HG03342 (cell line): ENCODE measurements at regions not wholly inside any gene's neighbourhood (a gene's known extent, or its start where the extent isn't known, plus 50 kb on each side); places are given as distances from the start of the nearest gene placed in this dataset.
"Not testable (repeated sequence)": the region's sequence is repeated elsewhere in the genome, so short reads cannot be mapped to it uniquely, and the experiment has no call there.

ENCODE experiments used
- ATAC-seq: cut with Tn5 transposase; IDR thresholded peaks from one replicate; pipeline ENCODE4 v1.9.1; 2021; ENCODE audit warnings: mild to moderate bottlenecking, moderate library complexity; ENCODE audit not compliant: unreplicated experiment

DNA sequence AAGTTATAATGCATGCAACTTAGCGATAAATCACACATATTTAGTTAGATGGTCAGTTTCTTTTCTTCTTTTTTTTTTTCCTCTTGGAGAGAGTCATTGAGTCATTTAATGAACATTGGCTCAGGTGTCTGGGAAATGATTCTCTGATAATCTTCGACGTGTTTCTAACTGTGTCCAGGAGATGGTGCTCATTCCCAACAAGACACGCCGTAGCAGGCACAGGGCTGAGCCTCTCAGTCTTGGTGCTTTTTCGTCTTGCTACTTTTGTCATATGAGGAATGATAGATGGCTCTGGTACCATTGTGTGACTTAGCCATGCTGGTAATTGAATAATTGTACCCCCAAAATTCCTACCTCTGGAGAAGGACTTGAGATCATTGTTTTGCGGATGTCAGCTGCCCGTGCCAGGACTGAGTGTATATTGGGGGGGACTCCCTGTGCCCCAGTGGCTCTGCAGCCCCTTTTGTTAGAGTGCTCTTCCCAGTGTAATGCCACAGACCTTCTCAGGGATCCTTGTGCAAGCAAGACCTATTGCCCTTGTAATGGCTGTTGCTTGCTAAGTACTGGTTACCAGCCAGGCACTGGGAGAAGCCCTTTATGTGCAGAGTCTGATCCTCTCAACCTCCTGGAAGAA lies 107.6 kb upstream of the CYRIA start:
- ATAC-seq, result peak; percentile 67

GRCh38 chr2:16767789-16768476 lies 102.3 kb upstream of the CYRIA start:
- no peak for ATAC-seq

GRCh38 chr2:16765356-16765755 lies 99.7 kb upstream of the CYRIA start:
- ATAC-seq, result no peak

DNA sequence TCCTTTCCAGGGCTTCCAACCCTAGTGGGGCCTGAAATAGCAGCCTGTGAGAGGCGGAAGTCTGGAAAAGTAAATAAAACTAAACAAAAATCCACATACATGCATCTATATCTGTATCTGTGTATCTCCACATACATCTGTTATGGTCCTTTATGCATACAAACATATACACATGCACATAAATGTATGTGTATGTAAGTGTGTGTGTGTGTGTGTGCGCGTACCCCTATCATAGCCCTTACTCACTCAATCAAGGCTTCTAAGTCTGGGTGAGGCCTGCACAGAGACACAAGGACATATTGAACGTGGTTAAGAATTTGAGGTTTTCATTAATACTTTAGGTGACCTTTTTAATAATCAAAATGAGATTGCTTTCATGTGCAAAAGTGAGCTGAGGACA lies 98.9 kb upstream of the CYRIA start:
- no peak for ATAC-seq

DNA sequence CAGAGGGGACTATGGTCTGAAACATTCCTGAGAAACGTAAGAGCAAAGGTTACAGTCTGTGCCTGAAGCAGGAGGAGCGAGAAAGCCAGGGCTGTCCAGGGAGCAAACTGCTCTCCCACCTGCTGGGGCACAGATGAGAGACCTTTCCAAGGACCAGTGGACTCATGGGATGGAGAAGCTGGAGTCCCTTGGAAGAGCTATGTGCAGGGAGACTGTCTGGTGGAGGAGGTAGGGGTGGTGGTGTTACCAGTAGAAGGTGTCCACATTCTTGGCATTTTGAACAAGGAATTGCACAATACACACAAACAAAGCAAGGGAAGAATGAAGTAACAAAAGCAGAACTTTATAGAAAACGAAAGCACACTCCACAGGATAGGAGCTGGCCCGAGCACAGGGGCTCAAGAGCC lies 97.9 kb upstream of the CYRIA start:
- ATAC-seq, result no peak

- no peak for ATAC-seq
Measured at GRCh38 chr2:16763056-16763455, 97.4 kb upstream of the CYRIA start.

DNA sequence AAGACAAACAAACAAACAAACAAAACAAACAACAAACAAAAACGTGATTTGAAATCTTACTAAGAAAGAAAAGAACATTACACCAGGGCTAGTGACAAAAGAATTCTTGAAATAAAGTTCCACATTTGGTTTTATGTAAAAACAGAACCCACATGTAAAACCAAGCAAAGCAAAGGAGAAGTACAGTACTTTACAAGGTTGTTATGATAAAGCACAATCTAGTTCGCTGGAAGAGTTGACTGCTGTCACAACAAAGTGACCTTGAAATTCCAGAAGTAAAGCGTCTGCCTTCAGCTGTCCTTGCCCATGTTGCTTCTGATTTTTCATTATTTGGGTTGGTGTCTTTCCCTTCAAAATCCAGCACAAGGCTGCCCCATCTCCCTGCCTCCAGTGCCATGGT lies 94.8 kb upstream of the CYRIA start:
- no peak for ATAC-seq

DNA sequence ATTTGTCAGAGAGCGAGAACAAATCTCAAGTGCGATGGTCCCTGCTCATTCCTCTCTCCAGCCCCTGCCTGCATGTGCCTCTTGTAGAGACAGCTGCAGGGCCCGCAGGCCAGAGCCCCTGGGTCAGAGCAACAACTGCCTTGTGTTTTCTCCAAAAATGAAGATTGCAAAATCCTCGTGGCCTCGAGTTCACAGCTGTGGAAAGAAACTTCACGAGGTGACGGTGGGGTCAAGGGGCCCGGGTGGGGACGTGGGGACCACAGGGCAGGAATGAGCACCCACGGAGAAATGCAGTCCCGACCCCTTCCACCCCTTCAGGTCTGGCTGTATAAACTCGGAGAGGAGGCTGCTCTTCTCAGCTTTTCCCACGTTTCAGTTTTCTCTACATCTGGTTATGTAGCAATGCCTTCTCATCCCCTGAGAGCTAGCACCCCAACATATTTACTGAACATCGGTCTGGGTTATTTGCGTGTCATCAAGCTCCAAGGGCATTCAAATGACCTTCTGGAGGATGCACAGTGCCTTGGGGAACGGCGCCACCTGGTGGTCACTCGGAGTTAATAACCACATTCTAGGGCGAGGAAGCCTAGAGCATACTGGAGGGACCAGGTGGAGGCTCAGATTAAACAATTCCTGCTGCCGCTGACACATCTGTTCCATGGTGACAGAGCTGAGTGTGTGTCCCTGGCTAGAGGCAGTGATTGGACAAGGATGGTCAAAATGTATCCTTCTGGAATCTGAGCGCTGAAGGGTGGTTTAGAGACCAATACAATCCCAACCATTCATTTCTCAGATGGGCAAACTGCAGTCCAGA lies 91.4 kb upstream of the CYRIA start:
- ATAC-seq, result peak; percentile 94

DNA sequence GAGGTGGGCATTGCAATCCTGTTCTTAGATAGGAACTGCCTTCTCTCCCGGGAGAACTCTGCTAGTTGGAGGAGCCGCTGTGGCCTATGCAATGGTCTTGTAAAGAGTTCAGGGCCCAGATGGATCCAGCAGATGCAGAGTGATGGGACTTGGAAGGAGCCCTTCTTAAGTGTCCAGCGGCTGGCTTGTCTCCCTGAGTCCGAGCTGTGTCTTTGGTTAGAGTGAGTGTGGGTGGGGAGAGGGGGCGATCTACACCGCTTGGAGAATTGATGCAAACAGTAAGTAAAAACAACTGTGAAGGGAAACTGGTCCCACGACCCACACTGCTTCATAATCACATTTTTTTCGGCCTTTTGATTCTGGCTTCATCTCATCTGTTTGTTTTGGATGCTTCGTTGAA lies 89.8 kb upstream of the CYRIA start:
- ATAC-seq, result no peak

DNA sequence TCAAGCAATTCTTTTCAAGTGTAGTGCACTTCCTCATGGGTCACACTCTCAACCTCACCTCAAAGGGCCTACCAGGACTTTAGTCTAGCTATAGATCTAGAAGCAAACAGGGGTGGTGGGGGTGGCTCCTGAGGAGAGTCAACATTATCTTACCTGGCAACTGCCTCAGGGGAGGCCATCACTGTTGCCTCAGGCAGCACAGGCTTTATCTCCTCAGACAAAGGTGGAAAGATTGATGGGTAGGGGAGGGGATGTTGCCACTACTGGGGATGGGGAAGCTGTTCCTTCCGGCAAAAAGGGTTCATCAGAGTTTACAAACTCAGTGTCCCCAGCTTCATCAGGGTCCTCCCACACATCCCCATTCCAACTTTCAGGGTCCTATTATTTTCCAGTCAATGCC lies 87.4 kb upstream of the CYRIA start:
- not testable (repeated sequence) for ATAC-seq

DNA sequence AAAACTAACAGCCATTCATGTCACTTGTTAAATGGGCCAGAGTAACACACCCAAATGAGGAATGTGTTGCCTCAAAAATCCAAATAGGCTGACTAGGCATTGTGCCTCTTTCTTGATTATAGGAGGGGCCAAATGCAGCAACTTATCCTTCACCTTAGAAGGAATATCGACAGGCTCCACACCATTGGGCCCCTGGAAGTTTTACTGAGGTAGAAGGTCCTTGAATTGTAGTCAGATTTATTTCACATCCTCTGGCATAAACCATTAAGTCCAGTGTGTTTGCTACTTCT lies 85.2 kb upstream of the CYRIA start:
- not testable (repeated sequence) for ATAC-seq

DNA sequence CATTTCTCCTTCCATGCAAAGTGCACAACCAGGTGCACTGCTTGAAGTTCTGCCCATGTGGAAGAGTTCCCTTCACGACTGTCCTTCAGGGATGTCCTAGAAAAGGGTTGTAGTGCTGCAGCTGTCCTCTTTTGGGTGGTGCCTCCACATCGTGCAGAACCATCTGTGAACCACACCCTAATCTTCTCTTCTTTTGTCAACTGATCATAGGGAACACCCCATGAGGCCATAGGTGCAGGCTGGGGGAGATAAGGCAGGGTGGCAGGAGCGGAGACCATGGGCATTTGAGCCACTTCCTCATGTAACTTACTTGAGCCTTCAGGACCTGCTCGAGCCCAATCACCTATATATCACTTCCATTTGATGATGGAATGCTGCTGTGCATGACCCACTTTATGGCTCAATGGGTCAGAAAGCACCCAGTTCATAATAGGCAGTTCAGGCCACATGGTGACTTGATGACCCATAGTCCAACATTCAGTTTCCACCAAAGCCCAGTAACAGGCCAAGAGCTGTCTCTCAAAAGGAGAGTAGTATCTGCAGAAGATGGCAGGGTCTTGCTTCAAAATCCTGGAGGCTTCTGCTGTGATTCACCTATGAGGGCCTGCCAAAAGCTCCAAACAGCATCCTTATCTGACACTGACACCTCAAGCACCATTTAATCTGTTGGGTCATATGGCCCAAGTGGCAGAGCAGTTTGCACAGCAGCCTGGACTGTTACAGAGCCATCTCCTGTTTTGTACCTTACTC lies 84.7 kb upstream of the CYRIA start:
- no peak for ATAC-seq

DNA sequence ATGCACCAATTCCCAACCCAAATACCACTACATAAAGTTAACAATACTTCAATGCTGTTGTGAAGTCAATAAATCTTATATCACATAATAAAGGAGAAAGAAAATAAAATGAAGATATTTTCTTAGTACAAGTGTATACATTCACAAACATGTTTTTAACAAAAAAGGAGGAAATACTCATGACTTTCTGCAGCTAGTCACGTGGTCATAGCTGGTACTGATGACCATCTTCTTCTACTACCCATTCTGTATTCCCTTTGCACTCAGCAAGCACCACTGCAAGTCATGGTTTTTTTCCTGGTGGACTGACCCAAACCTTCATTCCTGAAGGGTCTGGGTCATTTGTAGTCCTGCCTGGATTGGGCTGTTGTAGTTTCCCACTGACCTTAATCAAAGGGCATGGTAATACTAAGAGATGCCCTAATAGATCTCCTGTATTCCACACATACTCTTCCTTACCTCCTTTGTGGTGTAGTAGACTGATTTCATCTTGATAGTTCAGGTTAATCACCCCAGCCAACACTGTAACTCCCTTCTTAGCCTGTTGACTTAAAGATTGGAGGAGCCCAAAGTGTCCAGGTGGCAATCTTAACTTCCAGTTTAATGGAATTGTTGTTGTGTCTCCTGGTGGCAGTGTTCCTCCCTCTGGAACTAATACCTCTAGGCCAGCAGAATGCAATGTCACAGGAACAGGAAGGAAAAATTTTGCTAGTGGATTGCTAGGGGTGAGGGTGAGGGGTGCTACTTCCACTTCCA lies 83.1 kb upstream of the CYRIA start:
- not testable (repeated sequence) for ATAC-seq

DNA sequence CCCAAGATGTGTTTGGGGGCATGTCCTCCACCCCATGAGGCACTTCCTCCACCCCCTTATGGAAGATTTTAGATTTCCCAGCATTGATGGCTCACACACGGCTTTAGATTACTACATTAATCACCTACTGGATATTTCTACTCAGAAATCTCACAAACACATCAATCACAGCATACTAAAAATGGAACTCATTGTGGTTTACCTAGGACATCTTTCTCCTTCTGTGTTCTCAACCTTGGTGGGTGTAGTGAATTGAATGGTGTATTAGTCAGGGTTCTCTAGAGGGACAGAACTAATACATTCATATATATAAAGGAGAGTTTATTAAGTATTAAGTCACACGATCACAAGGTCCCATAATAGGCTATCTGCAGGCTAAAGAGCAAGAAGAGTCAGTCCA lies 82.1 kb upstream of the CYRIA start:
- no peak for ATAC-seq

GRCh38 chr2:16747257-16747656 lies 81.6 kb upstream of the CYRIA start:
- no peak for ATAC-seq

DNA sequence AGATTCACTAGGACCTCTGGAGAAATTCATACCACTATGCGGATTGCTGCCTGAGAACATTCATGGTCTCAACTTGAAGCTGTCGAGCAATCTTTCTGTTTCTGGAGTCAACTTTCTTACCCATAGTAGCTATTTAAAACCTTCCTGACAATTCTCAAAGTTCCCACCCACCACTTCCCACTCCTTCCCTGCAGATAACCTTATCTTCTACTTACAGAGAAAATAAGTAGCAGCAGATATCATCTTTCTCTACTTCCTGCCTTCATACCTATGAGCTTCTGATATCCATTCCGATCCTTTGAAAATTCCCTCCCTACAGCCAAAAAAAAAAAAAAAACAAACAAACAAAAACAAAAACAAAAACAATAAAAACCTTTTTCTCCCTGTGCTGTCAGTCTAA lies 81.2 kb upstream of the CYRIA start:
- no peak for ATAC-seq

DNA sequence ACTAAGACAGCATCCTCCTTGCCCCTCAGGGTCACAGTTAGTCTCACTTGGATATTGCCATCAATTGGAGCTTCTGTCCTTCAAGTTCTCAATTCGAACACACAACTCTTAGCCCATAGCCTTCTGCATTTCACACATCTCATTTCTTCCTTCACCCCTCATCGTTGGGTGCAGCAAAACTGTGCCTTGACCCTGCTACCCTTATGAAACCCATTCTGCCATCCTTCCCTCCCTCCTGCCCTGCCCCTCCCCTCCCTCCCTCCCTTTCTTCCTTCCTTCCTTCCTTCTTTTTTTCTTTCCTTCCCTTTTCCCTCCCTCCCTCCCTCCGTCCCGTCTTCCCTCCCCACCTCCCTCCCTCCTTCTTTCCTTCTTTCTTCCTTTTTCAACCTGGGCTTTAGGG lies 80.7 kb upstream of the CYRIA start:
- ATAC-seq, result no peak

- no peak for ATAC-seq
Measured at GRCh38 chr2:16745466-16745865, 79.8 kb upstream of the CYRIA start.

- ATAC-seq, result no peak
Measured at GRCh38 chr2:16744521-16744920, 78.9 kb upstream of the CYRIA start.

GRCh38 chr2:16742026-16742425 lies 76.4 kb upstream of the CYRIA start:
- ATAC-seq, result no peak

DNA sequence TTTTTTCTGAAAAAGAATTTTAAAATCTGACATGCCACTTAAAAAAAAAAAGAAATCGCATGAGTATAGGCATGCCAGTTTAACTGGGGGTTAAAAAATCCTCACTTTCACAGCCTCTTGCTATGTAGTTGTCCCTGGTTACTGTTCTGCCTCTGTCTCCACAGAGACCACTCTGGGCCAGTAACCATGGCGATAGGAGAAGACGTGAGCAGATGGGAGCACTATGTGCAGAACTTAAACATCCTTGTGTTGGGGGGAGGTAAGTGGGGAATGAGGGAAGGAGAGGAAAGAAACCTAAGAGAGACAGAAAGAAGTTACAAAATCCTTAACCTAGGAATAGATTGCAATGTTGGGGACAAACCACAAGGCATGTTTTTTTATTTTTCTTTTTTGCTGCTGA lies 75.9 kb upstream of the CYRIA start:
- ATAC-seq, result no peak
